ENCODE measurements at regions not wholly inside any gene's neighbourhood (a gene's known extent, or its start where the extent isn't known, plus 50 kb on each side); places are given as distances from the start of the nearest gene placed in this dataset.

DNA sequence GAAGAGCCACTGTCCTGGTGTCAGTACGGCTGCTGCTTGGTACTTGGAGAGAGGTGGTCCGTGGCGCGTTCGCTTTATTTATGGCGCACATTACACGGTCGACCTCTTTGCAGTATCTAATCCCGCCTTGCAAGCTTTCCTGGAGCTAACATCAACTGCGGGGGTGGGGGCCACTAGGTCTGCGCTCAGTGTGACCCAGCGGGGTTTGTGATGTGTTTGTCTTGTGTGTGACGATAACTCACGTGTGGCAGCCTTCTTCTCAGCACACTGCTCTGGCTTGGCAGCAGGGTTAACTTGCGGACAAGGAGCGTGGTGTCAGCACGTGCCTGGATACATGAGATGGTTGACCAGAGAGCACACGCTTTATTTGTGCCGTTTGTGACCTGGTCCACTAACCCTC lies 122.2 kb upstream of the RTL1 start:
- TF ChIP-seq CTCF (IDR thresholded peaks at IDR 0.05) (no peak), ZFX (IDR thresholded peaks at IDR 0.05; ENCODE audit: borderline replicate concordance) (no peak)

Measured in 22Rv1 (cell line).